ENCODE measurements at regions not wholly inside any gene's neighbourhood (a gene's known extent, or its start where the extent isn't known, plus 50 kb on each side); places are given as distances from the start of the nearest gene placed in this dataset.

DNA sequence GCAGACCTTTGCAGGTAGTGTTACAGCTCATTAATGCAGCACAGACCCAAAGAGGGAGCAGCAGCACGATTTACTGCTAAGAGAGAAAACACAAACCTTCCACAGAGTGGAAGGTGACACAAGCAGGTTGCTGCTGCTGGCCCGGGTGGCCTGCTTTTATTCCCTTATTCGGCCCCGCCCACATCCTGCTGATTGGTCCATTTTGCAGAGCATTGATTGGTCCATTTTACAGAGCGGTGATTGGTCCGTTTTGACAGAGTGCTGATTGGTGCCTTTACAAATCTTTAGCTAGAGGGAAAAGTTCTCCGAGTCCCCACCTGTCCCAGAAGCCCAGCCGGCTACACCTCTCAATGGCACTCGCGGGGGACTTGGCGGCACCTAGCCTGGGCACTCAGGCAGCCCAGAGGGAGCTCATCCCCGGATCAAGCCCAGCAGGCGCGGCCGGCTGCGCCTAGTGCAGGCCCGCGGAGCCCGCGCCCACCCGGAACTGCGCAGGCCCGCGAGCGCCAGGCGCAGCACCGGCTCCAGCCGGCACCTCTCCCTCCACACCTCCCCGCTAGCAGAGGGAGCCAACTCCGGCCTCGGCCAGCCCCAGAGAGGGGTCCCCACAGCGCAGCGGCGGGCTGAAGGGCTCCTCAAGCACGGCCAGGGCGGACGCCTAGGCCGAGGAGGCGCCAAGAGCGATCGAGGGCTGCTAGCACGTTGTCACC, 825.6 kb upstream of the HS6ST1 start:
- intact Hi-C loops (cut with DNase I) = no loop called here
- H3K9me3 ChIP-seq = no peaks in the 10 kb centered on the region
- no peaks in the 10 kb centered on the region for H3K4me1 ChIP-seq
- no peaks in the 10 kb centered on the region for H3K36me3 ChIP-seq
- no peak overlapping the region for H3K27ac ChIP-seq
- no peak for DNase-seq (ENCODE audit: low spot score in 2 of 2)
- TF ChIP-seq, protein P1, sequence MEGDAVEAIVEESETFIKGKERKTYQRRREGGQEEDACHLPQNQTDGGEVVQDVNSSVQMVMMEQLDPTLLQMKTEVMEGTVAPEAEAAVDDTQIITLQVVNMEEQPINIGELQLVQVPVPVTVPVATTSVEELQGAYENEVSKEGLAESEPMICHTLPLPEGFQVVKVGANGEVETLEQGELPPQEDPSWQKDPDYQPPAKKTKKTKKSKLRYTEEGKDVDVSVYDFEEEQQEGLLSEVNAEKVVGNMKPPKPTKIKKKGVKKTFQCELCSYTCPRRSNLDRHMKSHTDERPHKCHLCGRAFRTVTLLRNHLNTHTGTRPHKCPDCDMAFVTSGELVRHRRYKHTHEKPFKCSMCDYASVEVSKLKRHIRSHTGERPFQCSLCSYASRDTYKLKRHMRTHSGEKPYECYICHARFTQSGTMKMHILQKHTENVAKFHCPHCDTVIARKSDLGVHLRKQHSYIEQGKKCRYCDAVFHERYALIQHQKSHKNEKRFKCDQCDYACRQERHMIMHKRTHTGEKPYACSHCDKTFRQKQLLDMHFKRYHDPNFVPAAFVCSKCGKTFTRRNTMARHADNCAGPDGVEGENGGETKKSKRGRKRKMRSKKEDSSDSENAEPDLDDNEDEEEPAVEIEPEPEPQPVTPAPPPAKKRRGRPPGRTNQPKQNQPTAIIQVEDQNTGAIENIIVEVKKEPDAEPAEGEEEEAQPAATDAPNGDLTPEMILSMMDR (IDR thresholded peaks at IDR 0.05) = no peak
- no peaks in the 10 kb centered on the region for H3K27me3 ChIP-seq
- no peak overlapping the region for H3K4me3 ChIP-seq

DNA sequence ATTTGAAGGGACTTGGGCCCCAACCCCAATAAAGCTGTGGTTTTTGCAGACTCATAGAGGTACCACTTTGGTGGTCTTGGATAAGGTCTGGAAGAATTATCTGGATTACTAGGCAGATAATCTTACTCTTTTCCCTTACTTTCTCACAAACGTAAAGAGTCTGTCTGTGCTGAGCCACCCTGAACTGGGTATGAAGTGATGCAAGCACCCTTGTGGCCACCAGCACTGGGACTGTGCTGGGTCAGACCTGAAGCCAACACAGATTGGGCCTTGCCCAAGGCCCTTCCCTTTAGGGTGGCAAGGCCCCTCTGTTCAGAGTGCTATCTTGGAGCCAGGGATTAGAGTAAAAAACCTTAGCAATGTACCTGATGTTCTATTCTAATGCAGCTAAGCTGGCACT, 827.0 kb upstream of the RAB6C start:
- no peak for DNase-seq (ENCODE audit: low spot score in 2 of 2)
- H3K4me3 ChIP-seq = no peak overlapping the region
- no peak overlapping the region for H3K27ac ChIP-seq
- H3K27me3 ChIP-seq = no peaks in the 10 kb centered on the region
- TF ChIP-seq, protein P1 (IDR thresholded peaks at IDR 0.05) = no peak
- H3K4me1 ChIP-seq = no peaks in the 10 kb centered on the region
- H3K9me3 ChIP-seq = peaks cover 0 to 5% of the 10 kb centered on the region in 2 donors
- intact Hi-C loops (cut with DNase I) = no loop called here
- H3K36me3 ChIP-seq = no peaks in the 10 kb centered on the region

DNA sequence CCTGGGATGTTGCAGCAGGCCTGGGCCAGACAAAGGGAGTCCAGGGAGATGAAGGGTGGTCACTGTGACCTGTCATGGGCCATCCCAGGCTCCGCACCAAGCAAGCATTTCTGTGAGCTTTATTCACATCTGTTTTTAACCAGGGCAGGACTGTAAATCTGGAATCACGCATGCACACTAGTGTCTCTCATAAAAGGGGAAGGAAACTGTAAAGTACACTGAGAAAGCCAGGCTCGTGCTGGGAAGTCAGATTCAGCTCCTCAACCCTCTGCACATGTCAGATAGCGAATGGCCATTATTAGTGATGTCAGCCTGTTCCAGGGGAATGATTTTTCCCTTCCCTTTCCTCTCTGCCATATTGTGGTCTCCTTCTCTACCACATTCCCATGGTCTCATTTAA, 818.6 kb upstream of the RAB6C start:
- no peaks in the 10 kb centered on the region for H3K36me3 ChIP-seq
- H3K9me3 ChIP-seq = no peaks in the 10 kb centered on the region
- no peak overlapping the region for H3K4me3 ChIP-seq
- DNase-seq (ENCODE audit: low spot score in 2 of 2) = no peak
- no peak overlapping the region for H3K27ac ChIP-seq
- no peaks in the 10 kb centered on the region for H3K27me3 ChIP-seq
- TF ChIP-seq, protein P1 (IDR thresholded peaks at IDR 0.05) = no peak
- no peaks in the 10 kb centered on the region for H3K4me1 ChIP-seq
- intact Hi-C loops (cut with DNase I) = no loop called here

DNA sequence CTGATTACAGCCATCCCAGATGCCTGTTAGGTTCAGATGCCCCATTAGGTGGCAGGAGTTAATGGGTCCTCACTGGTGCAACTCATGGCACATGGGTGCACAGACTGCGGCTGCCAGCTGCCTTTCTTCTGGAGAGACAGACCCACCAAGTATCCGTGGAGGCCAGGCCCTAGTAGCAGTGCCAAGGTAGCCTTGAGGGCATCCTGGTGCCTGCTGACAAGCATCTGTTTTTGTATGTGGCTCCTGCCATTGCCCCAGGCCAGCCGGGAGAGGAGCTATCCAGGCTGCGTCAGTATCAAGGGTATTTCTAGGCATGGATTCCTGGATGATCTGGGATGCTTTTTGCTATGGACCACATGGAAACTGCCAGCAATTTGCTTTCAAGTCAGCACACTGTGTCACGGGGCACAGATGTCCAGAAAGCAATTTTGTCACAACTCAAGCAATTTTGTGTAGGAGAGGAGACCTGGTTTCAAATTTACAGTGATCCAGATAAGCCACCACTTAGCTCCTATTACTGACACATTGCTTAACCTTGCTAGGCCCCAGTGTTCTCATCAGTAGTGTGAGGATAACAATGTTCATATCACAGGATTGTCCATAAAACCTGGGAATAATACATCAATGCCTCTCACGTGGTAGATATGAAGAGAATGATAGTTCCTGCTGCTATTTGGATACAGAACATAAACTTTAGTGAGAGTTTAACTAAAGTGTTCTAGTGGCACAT, 815.1 kb upstream of the RAB6C start:
- intact Hi-C loops (cut with DNase I) = no loop called here

DNA sequence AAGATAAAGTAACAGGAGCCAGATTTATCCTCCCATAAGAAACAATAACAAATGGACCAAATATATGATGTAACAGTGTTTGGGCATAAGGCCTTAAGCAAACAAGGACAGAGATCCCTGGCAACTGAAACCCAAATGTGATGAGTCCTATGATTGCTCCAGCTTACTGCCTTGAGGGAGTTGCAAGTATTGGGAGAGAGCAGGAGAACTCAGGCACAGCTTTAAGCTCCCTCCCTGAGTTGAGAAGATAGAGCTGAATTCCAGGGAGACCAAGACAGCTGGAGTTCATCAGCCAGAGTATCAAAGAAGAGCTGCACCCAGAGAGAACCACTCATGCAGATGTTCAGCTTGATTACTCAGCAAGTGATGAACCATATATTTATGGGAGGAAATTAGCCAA, 814.5 kb upstream of the RAB6C start:
- Histone ChIP-seq H3K4me1 (no peaks in the 10 kb centered on the region), H3K4me3 (no peak overlapping the region), H3K36me3 (no peaks in the 10 kb centered on the region), H3K9me3 (no peaks in the 10 kb centered on the region), H3K27ac (no peak overlapping the region), H3K27me3 (no peaks in the 10 kb centered on the region)
- TF ChIP-seq, protein P1 (IDR thresholded peaks at IDR 0.05) = no peak
- no peak for DNase-seq (ENCODE audit: low spot score in 2 of 2)
- intact Hi-C loops (cut with DNase I) = no loop called here

More for the DNA sequence above, 815.1 kb upstream of the RAB6C start:
- H3K4me3 ChIP-seq = no peak overlapping the region
- no peaks in the 10 kb centered on the region for H3K27me3 ChIP-seq
- no peaks in the 10 kb centered on the region for H3K9me3 ChIP-seq
- DNase-seq (ENCODE audit: low spot score in 2 of 2) = no peak
- TF ChIP-seq, protein P1 (IDR thresholded peaks at IDR 0.05) = no peak
- H3K27ac ChIP-seq = no peak overlapping the region
- no peaks in the 10 kb centered on the region for H3K36me3 ChIP-seq
- no peaks in the 10 kb centered on the region for H3K4me1 ChIP-seq
